K562 (cell line): ENCODE measurements at regions not wholly inside any gene's neighbourhood (a gene's known extent, or its start where the extent isn't known, plus 50 kb on each side); places are given as distances from the start of the nearest gene placed in this dataset.

Source experiments
- ATAC-seq: fragments of 200-7000 bp; cut with Tn5 transposase; 3 replicates; pipeline ENCODE4 v1.9.1; 2020; ENCODE audit warnings: moderate library complexity
- BruUV-seq: library from RNA; stranded (reverse); fragments of 400-500 nt; replicated peaks from 2 replicates; lab custom pipeline; 2021; lab: Mats Ljungman, UMichigan
- CTCF ChIA-PET: fragments of 300-600 bp; formaldehyde crosslinking; extraction: SDS; loops from one replicate; lab custom pipeline; 2021; ENCODE audit warnings: low intra/inter-chr PET ratio; lab: Yijun Ruan, JAX
- POLR2A ChIA-PET: fragments of 300-600, 350-650 bp; sonication (Branson Sonifier 250); formaldehyde crosslinking; extraction: SDS; loops from one replicate; lab custom pipeline; 2021; ENCODE audit warnings: antibody characterized with exemption, inconsistent platforms; lab: Yijun Ruan, JAX
- DNase-seq, 4 experiments: peaks; one replicate each; pipeline versions ENCODE4 v3.0.0 to v3.0.0-alpha.2; 2011 to 2018; ENCODE audit warnings: low spot score in 3 of 4, mixed read lengths in 3 of 4; ENCODE audit errors: extremely low read depth in 1 of 4
- FAIRE-seq: peaks from 2 replicates; lab custom pipeline; 2011; peaks lifted over from hg19 to GRCh38; lab: Jason Lieb, UNC
- H2AFZ ChIP-seq: 2 replicates; pipeline ENCODE4 v1.6.0; 2011; ENCODE audit warnings: low read depth, low read length, control low read depth, inconsistent platforms
- H3K27ac ChIP-seq: fragments of 200-600 bp; 3 replicates; pipeline ENCODE4 v1.8.0; 2011; ENCODE audit warnings: low read depth, mild to moderate bottlenecking, control low read depth, inconsistent platforms, low read length, moderate library complexity, mixed read lengths; ENCODE audit errors: extremely low read depth
- H3K27me3 ChIP-seq, 2 experiments: fragments of 300-600 bp in 1 of 2; 2 replicates in 1 of 2; 3 replicates in 1 of 2; pipeline versions ENCODE4 v1.6.0 to v1.8.0; 2011; ENCODE audit warnings: inconsistent platforms in 2 of 2, low read length in 2 of 2, mild to moderate bottlenecking in 1 of 2, mixed read lengths in 1 of 2, moderate library complexity in 1 of 2; ENCODE audit not compliant: control insufficient read depth in 2 of 2, insufficient read depth in 2 of 2
- H3K36me3 ChIP-seq: fragments of 300-600 bp; 3 replicates; pipeline ENCODE4 v1.8.0; 2011; ENCODE audit warnings: mild to moderate bottlenecking, low read length, inconsistent platforms; ENCODE audit not compliant: control insufficient read depth, insufficient read depth
- H3K4me1 ChIP-seq, 2 experiments: fragments of 200-600 bp in 1 of 2; replicated peaks in 1 of 2; 2 replicates in 1 of 2; 3 replicates in 1 of 2; pipeline versions ENCODE4 v1.5.1 to v1.8.0; 2011; ENCODE audit warnings: inconsistent platforms in 2 of 2, low read length in 2 of 2, mild to moderate bottlenecking in 1 of 2, mixed read lengths in 1 of 2, moderate library complexity in 1 of 2; ENCODE audit not compliant: control insufficient read depth in 2 of 2, insufficient read depth in 2 of 2
- H3K4me2 ChIP-seq: 2 replicates; pipeline ENCODE4 v1.6.1; 2011; ENCODE audit warnings: low read length, control low read depth, inconsistent platforms, mixed read lengths; ENCODE audit not compliant: insufficient read depth
- H3K4me3 ChIP-seq: fragments of 200-600 bp; sonication (generic), shearing (Covaris generic); 2 replicates; pipeline ENCODE4 v1.5.1; 2016; ENCODE audit warnings: control low read depth, inconsistent platforms
- H3K79me2 ChIP-seq: fragments of 200-600 bp; 3 replicates; pipeline ENCODE4 v1.8.0; 2011; ENCODE audit warnings: low read length, inconsistent platforms; ENCODE audit not compliant: control insufficient read depth, insufficient read depth
- H3K9ac ChIP-seq, 2 experiments: 2 replicates each; pipeline versions ENCODE4 v1.6.0 to v1.6.1; 2011; ENCODE audit warnings: low read depth in 2 of 2, low read length in 2 of 2, control low read depth in 1 of 2, inconsistent platforms in 1 of 2, mild to moderate bottlenecking in 1 of 2, mixed read lengths in 1 of 2; ENCODE audit not compliant: insufficient read depth in 1 of 2
- H3K9me1 ChIP-seq: one replicate; pipeline ENCODE4 v1.6.0; 2011; ENCODE audit warnings: inconsistent platforms, mild to moderate bottlenecking, low read length, moderate library complexity; ENCODE audit not compliant: control insufficient read depth, insufficient read depth
- H3K9me3 ChIP-seq: replicated peaks from 2 replicates; pipeline ENCODE4 v1.5.1; 2011; ENCODE audit warnings: low read depth, low read length, inconsistent platforms; ENCODE audit not compliant: control insufficient read depth, insufficient read depth
- H4K20me1 ChIP-seq: replicated peaks from 2 replicates; pipeline ENCODE4 v1.6.1; 2011; ENCODE audit warnings: low read length, inconsistent platforms, mixed read lengths; ENCODE audit not compliant: control insufficient read depth, insufficient read depth
- AFF1 ChIP-seq, 2 experiments: fragments of 450-650 bp; IDR thresholded peaks; 2 replicates each; pipeline ENCODE4 v1.6.1; 2018; ENCODE audit warnings: mild to moderate bottlenecking in 2 of 2, low read depth in 1 of 2; ENCODE audit not compliant: partially characterized antibody in 2 of 2
- BDP1 ChIP-seq: IDR thresholded peaks from 3 replicates; pipeline ENCODE4 v1.6.1; 2011; ENCODE audit not compliant: insufficient read length, insufficient read depth
- EP300 ChIP-seq: IDR thresholded peaks from 2 replicates; pipeline ENCODE4 v1.6.1; 2012; ENCODE audit warnings: low read length, improper control_type of control experiment
- ILK ChIP-seq: fragments of 450-650 bp; IDR thresholded peaks from 2 replicates; pipeline ENCODE4 v1.6.1; 2016; ENCODE audit warnings: missing genetic modification characterization, low read depth, mild to moderate bottlenecking, missing compliant biosample characterization, moderate library complexity, borderline replicate concordance
- MTF1 ChIP-seq: fragments of 250-450 bp; sonication (Bioruptor Pico); IDR thresholded peaks from 2 replicates; pipeline ENCODE4 v1.9.0; 2021; ENCODE audit warnings: moderate library complexity, mild to moderate bottlenecking, inconsistent platforms, borderline replicate concordance
- RUNX1 ChIP-seq: sonication (generic); IDR thresholded peaks from 2 replicates; pipeline ENCODE4 v1.6.1; 2016; ENCODE audit warnings: antibody characterized with exemption, low read depth
- TAF1 ChIP-seq: IDR thresholded peaks from 2 replicates; pipeline ENCODE4 v1.6.1; 2011; ENCODE audit warnings: mild to moderate bottlenecking, low read length, moderate library complexity; ENCODE audit not compliant: insufficient read depth, control insufficient read depth, severe bottlenecking; ENCODE audit errors: extremely low read depth
- TRIM24 ChIP-seq, 2 experiments: fragments of 450-650 bp; IDR thresholded peaks; 2 replicates each; pipeline ENCODE4 v1.6.1; 2016
- TSC22D4 ChIP-seq: fragments of 450-650 bp; IDR thresholded peaks from 2 replicates; pipeline ENCODE4 v1.6.1; 2016; ENCODE audit warnings: missing genetic modification characterization, missing biosample characterization, control low read depth
- XRCC3 ChIP-seq: fragments of 450-650 bp; IDR thresholded peaks from 2 replicates; pipeline ENCODE4 v1.6.1; 2017; ENCODE audit warnings: mild to moderate bottlenecking, moderate library complexity
- ZBTB7A ChIP-seq: IDR thresholded peaks from 2 replicates; pipeline ENCODE4 v1.6.1; 2011; ENCODE audit warnings: low read depth, mild to moderate bottlenecking, low read length, moderate library complexity, borderline replicate concordance; ENCODE audit not compliant: control insufficient read depth
- ZNF407 ChIP-seq: fragments of 450-650 bp; IDR thresholded peaks from 2 replicates; pipeline ENCODE4 v1.6.1; 2016; ENCODE audit warnings: low read depth
- WGBS: fragments of 100-300 bp; shearing (Covaris generic); methylation state at CpG from one replicate; pipeline ENCODE4 v1.1.6; 2016; ENCODE audit warnings: low coverage, mixed read lengths; ENCODE audit not compliant: insufficient coverage; ENCODE audit errors: missing lambda C conversion rate; 5-methylcytosine and 5-hydroxymethylcytosine counted together
- in situ Hi-C: fragments of 300-500 bp; cut with MboI; formaldehyde crosslinking; loops from 4 replicates; pipeline ENCODE4 v1.15.0; 2018; ENCODE audit warnings: inconsistent platforms, mixed read lengths
- intact Hi-C: fragments of 100-400 bp; cut with micrococcal nuclease; formaldehyde crosslinking; loops from 2 replicates; pipeline ENCODE4 v1.14.2; 2022

GRCh38 chr16:52367821-52368220 is 179.1 kb downstream of the TOX3 start:
- no peaks in the 10 kb centered on the region; the same call in 1 of the 2 replicates for H3K9me3 ChIP-seq
- no peaks in the 10 kb centered on the region for H3K36me3 ChIP-seq
- no peak overlapping the region for H3K4me3 ChIP-seq
- POLR2A ChIA-PET = no interaction called here
- H4K20me1 ChIP-seq = no peaks in the 10 kb centered on the region
- H3K4me2 ChIP-seq = no peak overlapping the region
- no peaks in the 10 kb centered on the region for H3K4me1 ChIP-seq
- DNase-seq (no peak), FAIRE-seq (no peak)
- intact Hi-C loops = no loop called here
- 0% methylated on average over 2 of the region's 2 CpGs for WGBS
- H3K9me1 ChIP-seq = no peaks in the 10 kb centered on the region
- no peak for TF ChIP-seq BDP1
- no peak for TF ChIP-seq MTF1 (CRISPR knock-in tag)
- no peak for TF ChIP-seq TRIM24 (IDR thresholded peaks at IDR 0.05)
- TF ChIP-seq RUNX1 = no peak
- no peak for TF ChIP-seq TSC22D4 (tag)
- TF ChIP-seq ILK (tag) = no peak
- TF ChIP-seq TAF1 = no peak
- TF ChIP-seq XRCC3 = no peak
- TF ChIP-seq AFF1 (IDR thresholded peaks at IDR 0.05; ENCODE audit: low read depth in 1 of 2, partially characterized antibody in 2 of 2) = no peak
- no peak for TF ChIP-seq ZBTB7A
- TF ChIP-seq EP300 = no peak
- no peak for TF ChIP-seq ZNF407
- TF ChIP-seq, all 486 proteins: peak for 0
- in situ Hi-C loops = no loop called here
- no peak overlapping the region for H3K27ac ChIP-seq
- H3K79me2 ChIP-seq = no peaks in the 10 kb centered on the region
- no peak for ATAC-seq
- no peaks in the 10 kb centered on the region for H3K27me3 ChIP-seq
- BruUV-seq = no TSS peak
- CTCF ChIA-PET = no interaction called here
- no peak overlapping the region for H2AFZ ChIP-seq
- H3K9ac ChIP-seq = no peak overlapping the region
